Loucy (cell line): ENCODE measurements at regions not wholly inside any gene's neighbourhood (a gene's known extent, or its start where the extent isn't known, plus 50 kb on each side); places are given as distances from the start of the nearest gene placed in this dataset.

Experiments used
- CTCF ChIP-seq: fragments of 200-600 bp; sonication (generic); conservative IDR thresholded peaks from 2 replicates; pipeline ENCODE4 v1.5.1; 2014; ENCODE audit warnings: mild to moderate bottlenecking, antibody characterized with exemption, low read length
- EZH2phosphoT487 ChIP-seq: fragments of 200-600 bp; IDR thresholded peaks from 2 replicates; pipeline ENCODE4 v1.6.1; 2018; ENCODE audit warnings: antibody characterized with exemption, mild to moderate bottlenecking, moderate library complexity, borderline replicate concordance

DNA sequence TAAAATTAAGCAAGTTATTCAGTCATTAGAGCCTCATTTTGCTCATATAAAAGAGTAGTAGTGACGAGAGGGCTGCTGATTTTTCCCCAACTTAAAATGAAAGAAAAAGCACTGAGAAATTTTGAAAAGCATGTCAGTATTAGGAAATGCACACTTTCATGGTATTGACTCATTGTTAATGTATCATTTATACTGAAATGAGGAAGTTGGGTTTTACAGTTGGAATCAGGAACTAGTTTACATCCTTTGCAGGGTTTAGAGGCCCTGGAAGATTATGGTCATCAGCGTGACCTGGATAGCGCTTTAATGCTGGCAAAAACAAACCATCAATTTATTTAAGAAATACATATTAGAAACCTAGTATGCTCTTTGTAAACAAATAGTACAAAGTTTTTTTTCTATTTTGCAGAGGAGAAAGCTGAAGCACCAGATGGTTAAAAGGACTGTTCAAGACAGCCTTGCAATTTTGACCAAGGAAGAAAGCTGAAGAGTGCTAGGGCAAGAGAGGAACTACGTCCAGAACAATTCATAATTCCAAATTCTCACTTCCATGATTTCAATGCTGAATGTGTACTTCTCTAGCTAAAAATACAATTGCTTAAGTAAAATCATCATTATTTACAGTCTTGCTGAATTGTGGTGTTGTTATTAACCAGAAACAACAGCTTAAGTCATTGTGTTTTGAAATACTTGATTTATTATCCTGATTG is 94.8 kb upstream of the SGIP1 start:
- TF ChIP-seq CTCF (no peak), EZH2phosphoT487 (no peak)
